A673 (cell line): ENCODE measurements at regions not wholly inside any gene's neighbourhood (a gene's known extent, or its start where the extent isn't known, plus 50 kb on each side); places are given as distances from the start of the nearest gene placed in this dataset.

Source experiments
- CTCF ChIP-seq: fragments of 300-800, 200-600 bp; sonication (generic); conservative IDR thresholded peaks from 2 replicates; pipeline ENCODE4 v1.5.1; 2017; ENCODE audit warnings: low read depth, mild to moderate bottlenecking, antibody characterized with exemption, low read length, moderate library complexity, mixed read lengths
- EZH2 ChIP-seq: fragments of 200-600 bp; sonication (generic); IDR thresholded peaks from 2 replicates; pipeline ENCODE4 v1.6.1; 2017; ENCODE audit warnings: borderline replicate concordance, low read depth, mild to moderate bottlenecking, mixed read lengths, antibody characterized with exemption, low read length; ENCODE audit not compliant: poor library complexity, severe bottlenecking

- TF ChIP-seq CTCF (no peak), EZH2 (no peak)
These were observed 761.8 kb downstream of the FAM133A start for GRCh38 chrX:94435799-94436198.
